Keratinocyte (primary cell): ENCODE measurements at regions not wholly inside any gene's neighbourhood (a gene's known extent, or its start where the extent isn't known, plus 50 kb on each side); places are given as distances from the start of the nearest gene placed in this dataset.

Experiments
- DNase-seq: peaks from one replicate; pipeline ENCODE4 v3.0.0-alpha.2; 2011; ENCODE audit warnings: low read depth, missing footprints, low spot score
- FAIRE-seq: peaks from 2 replicates; lab custom pipeline; 2011; peaks lifted over from hg19 to GRCh38; lab: Jason Lieb, UNC
- H2AFZ ChIP-seq: 2 replicates; pipeline ENCODE4 v1.6.0; 2012; ENCODE audit warnings: low read length, control low read depth, inconsistent platforms; ENCODE audit not compliant: control insufficient read depth
- H3K27ac ChIP-seq: 2 replicates; pipeline ENCODE4 v1.5.1; 2011; ENCODE audit warnings: low read length; ENCODE audit not compliant: control insufficient read depth, insufficient read depth
- H3K27me3 ChIP-seq: 3 replicates; pipeline ENCODE4 v1.6.0; 2011; ENCODE audit warnings: low read length; ENCODE audit not compliant: control insufficient read depth, insufficient read depth; ENCODE audit errors: extremely low read depth
- H3K36me3 ChIP-seq, 2 experiments: 2 replicates in 1 of 2; 3 replicates in 1 of 2; pipeline ENCODE4 v1.5.1; 2011; ENCODE audit warnings: low read length in 2 of 2, mild to moderate bottlenecking in 1 of 2; ENCODE audit not compliant: control insufficient read depth in 2 of 2, insufficient read depth in 2 of 2; ENCODE audit errors: extremely low read depth in 1 of 2
- H3K4me1 ChIP-seq: 3 replicates; pipeline ENCODE4 v1.5.1; 2011; ENCODE audit warnings: low read length; ENCODE audit not compliant: control insufficient read depth, insufficient read depth; ENCODE audit errors: extremely low read depth
- H3K4me2 ChIP-seq: 3 replicates; pipeline ENCODE4 v1.6.0; 2011; ENCODE audit warnings: low read depth, low read length; ENCODE audit not compliant: control insufficient read depth, insufficient read depth; ENCODE audit errors: extremely low read depth
- H3K4me3 ChIP-seq, 3 experiments: fragments of 200-600 bp in 1 of 3; sonication (generic) in 1 of 3; 2 replicates in 2 of 3; 3 replicates in 1 of 3; pipeline ENCODE4 v1.5.1; 2011 to 2016; ENCODE audit warnings: low read length in 3 of 3, mild to moderate bottlenecking in 3 of 3, control low read depth in 2 of 3, inconsistent platforms in 1 of 3, low read depth in 1 of 3, mixed read lengths in 1 of 3, mixed run types in 1 of 3, moderate library complexity in 1 of 3; ENCODE audit not compliant: control insufficient read depth in 2 of 3, insufficient read depth in 2 of 3; ENCODE audit errors: extremely low read depth in 1 of 3
- H3K79me2 ChIP-seq: 2 replicates; pipeline ENCODE4 v1.6.0; 2012; ENCODE audit warnings: low read length; ENCODE audit not compliant: control insufficient read depth, insufficient read depth
- H3K9ac ChIP-seq: 3 replicates; pipeline ENCODE4 v1.6.0; 2011; ENCODE audit warnings: low read length; ENCODE audit not compliant: control insufficient read depth, insufficient read depth; ENCODE audit errors: extremely low read depth
- H3K9me1 ChIP-seq: 3 replicates; pipeline ENCODE4 v1.6.0; 2011; ENCODE audit warnings: low read length; ENCODE audit not compliant: control insufficient read depth, insufficient read depth; ENCODE audit errors: extremely low read depth
- H3K9me3 ChIP-seq: 2 replicates; pipeline ENCODE4 v1.5.1; 2012; ENCODE audit warnings: low read depth, low read length; ENCODE audit not compliant: control insufficient read depth
- H4K20me1 ChIP-seq: 3 replicates; pipeline ENCODE4 v1.6.0; 2011; ENCODE audit warnings: low read length; ENCODE audit not compliant: control insufficient read depth, insufficient read depth; ENCODE audit errors: extremely low read depth
- EZH2 ChIP-seq: IDR thresholded peaks from one replicate; pipeline ENCODE4 v1.6.1; 2012; ENCODE audit warnings: inconsistent platforms, mild to moderate bottlenecking, low read length, moderate library complexity
- dilution Hi-C: fragments of 300-500 bp; cut with MboI; formaldehyde crosslinking; loops from one replicate; pipeline ENCODE4 v1.7.0; 2020; ENCODE audit warnings: low sequenced_read_pairs; ENCODE audit not compliant: extremely low pct_ligation_motif_present
- TF ChIP-seq, protein P1 (sequence below), 3 experiments: IDR thresholded peaks in 1 of 3; conservative IDR thresholded peaks in 1 of 3; optimal IDR thresholded peaks in 1 of 3; 2 replicates in 2 of 3; 3 replicates in 1 of 3; pipeline versions ENCODE3 to v1.5.1; 2011; ENCODE audit warnings: low read length in 3 of 3, mild to moderate bottlenecking in 3 of 3, moderate library complexity in 2 of 3, control low read depth in 1 of 3, inconsistent platforms in 1 of 3; ENCODE audit not compliant: insufficient read depth in 2 of 3; ENCODE audit errors: extremely low read depth in 1 of 3

GRCh38 chr5:103498800-103499551, 63.6 kb downstream of the NUDT12 start:
- H3K4me3 ChIP-seq: no peak overlapping the region
- no peaks in the 10 kb centered on the region for H3K36me3 ChIP-seq
- no peak for DNase-seq
- H3K4me1 ChIP-seq: no peaks in the 10 kb centered on the region
- no peak overlapping the region for H3K4me2 ChIP-seq
- H3K9me3 ChIP-seq: no peaks in the 10 kb centered on the region
- FAIRE-seq: no peak
- no peak overlapping the region for H3K9ac ChIP-seq
- H3K79me2 ChIP-seq: no peaks in the 10 kb centered on the region
- H3K27me3 ChIP-seq: peaks cover 4% of the 10 kb centered on the region
- no peak for TF ChIP-seq EZH2
- TF ChIP-seq, protein P1, sequence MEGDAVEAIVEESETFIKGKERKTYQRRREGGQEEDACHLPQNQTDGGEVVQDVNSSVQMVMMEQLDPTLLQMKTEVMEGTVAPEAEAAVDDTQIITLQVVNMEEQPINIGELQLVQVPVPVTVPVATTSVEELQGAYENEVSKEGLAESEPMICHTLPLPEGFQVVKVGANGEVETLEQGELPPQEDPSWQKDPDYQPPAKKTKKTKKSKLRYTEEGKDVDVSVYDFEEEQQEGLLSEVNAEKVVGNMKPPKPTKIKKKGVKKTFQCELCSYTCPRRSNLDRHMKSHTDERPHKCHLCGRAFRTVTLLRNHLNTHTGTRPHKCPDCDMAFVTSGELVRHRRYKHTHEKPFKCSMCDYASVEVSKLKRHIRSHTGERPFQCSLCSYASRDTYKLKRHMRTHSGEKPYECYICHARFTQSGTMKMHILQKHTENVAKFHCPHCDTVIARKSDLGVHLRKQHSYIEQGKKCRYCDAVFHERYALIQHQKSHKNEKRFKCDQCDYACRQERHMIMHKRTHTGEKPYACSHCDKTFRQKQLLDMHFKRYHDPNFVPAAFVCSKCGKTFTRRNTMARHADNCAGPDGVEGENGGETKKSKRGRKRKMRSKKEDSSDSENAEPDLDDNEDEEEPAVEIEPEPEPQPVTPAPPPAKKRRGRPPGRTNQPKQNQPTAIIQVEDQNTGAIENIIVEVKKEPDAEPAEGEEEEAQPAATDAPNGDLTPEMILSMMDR (optimal IDR thresholded peaks at IDR 0.05 in 1 of 3, IDR thresholded peaks at IDR 0.05 in 1 of 3, conservative IDR thresholded peaks at IDR 0.05 in 1 of 3; ENCODE audit: extremely low read depth in 1 of 3, insufficient read depth in 2 of 3, low read length in 3 of 3): no peak
- dilution Hi-C loops: no loop called here
- H4K20me1 ChIP-seq: no peaks in the 10 kb centered on the region
- H3K27ac ChIP-seq: no peak overlapping the region
- H3K9me1 ChIP-seq: no peaks in the 10 kb centered on the region
- H2AFZ ChIP-seq: no peak overlapping the region

GRCh38 chr5:103498211-103498610, 64.4 kb downstream of the NUDT12 start:
- Histone ChIP-seq H4K20me1 (no peaks in the 10 kb centered on the region), H3K4me2 (no peak overlapping the region), H3K36me3 (no peaks in the 10 kb centered on the region), H3K4me3 (no peak overlapping the region), H3K9ac (no peak overlapping the region), H3K9me3 (no peaks in the 10 kb centered on the region), H2AFZ (no peak overlapping the region), H3K79me2 (no peaks in the 10 kb centered on the region), H3K4me1 (no peaks in the 10 kb centered on the region), H3K27me3 (peaks cover 4% of the 10 kb centered on the region), H3K27ac (no peak overlapping the region), H3K9me1 (no peaks in the 10 kb centered on the region)
- dilution Hi-C loops: no loop called here
- DNase-seq (no peak), FAIRE-seq (no peak)
- TF ChIP-seq, protein P1 (optimal IDR thresholded peaks at IDR 0.05 in 1 of 3, IDR thresholded peaks at IDR 0.05 in 1 of 3, conservative IDR thresholded peaks at IDR 0.05 in 1 of 3; ENCODE audit: extremely low read depth in 1 of 3, insufficient read depth in 2 of 3, low read length in 3 of 3): no peak
- TF ChIP-seq EZH2: no peak
